Lung (tissue), 11 donors: ENCODE measurements at regions not wholly inside any gene's neighbourhood (a gene's known extent, or its start where the extent isn't known, plus 50 kb on each side); places are given as distances from the start of the nearest gene placed in this dataset.

ENCODE experiments used
- ATAC-seq: fragments of 200-7000 bp; cut with Tn5 transposase; one replicate; pipeline ENCODE4 v1.9.1; 2020; ENCODE audit warnings: moderate number of reproducible peaks; ENCODE audit not compliant: insufficient read depth, low FRiP score
- DNase-seq, 3 donors: peaks; one replicate each; pipeline ENCODE4 v3.0.0-alpha.2; 2013 to 2017
- H3K27ac ChIP-seq, 2 donors: one replicate each; pipeline ENCODE4 v1.5.1; 2013; ENCODE audit warnings: mild to moderate bottlenecking in 2 of 2, moderate library complexity in 2 of 2, control low read depth in 1 of 2, inconsistent platforms in 1 of 2, low read depth in 1 of 2, low read length in 1 of 2
- H3K27me3 ChIP-seq, 3 donors: one replicate each; pipeline ENCODE4 v1.5.1; 2013; ENCODE audit warnings: low read length in 2 of 3; ENCODE audit not compliant: control insufficient read depth in 3 of 3, insufficient read depth in 3 of 3
- H3K36me3 ChIP-seq, 4 donors: one replicate each; pipeline ENCODE4 v1.5.1; 2013; ENCODE audit warnings: low read length in 4 of 4, mild to moderate bottlenecking in 1 of 4, moderate library complexity in 1 of 4; ENCODE audit not compliant: control insufficient read depth in 4 of 4, insufficient read depth in 4 of 4
- H3K4me1 ChIP-seq, 5 donors: one replicate each; pipeline ENCODE4 v1.5.1; 2013; ENCODE audit warnings: low read length in 5 of 5, mild to moderate bottlenecking in 2 of 5, moderate library complexity in 1 of 5; ENCODE audit not compliant: control insufficient read depth in 5 of 5, insufficient read depth in 5 of 5
- H3K4me3 ChIP-seq: one replicate; pipeline ENCODE4 v1.5.1; 2013; ENCODE audit warnings: mild to moderate bottlenecking, control low read depth, moderate library complexity
- H3K9ac ChIP-seq, 2 donors: one replicate each; pipeline ENCODE4 v1.5.1; 2013; ENCODE audit warnings: low read length in 2 of 2, control low read depth in 1 of 2; ENCODE audit not compliant: insufficient read depth in 1 of 2
- H3K9me3 ChIP-seq, 4 donors: one replicate each; pipeline ENCODE4 v1.5.1; 2013; ENCODE audit warnings: low read length in 3 of 4, mild to moderate bottlenecking in 1 of 4, moderate library complexity in 1 of 4; ENCODE audit not compliant: control insufficient read depth in 4 of 4, insufficient read depth in 3 of 4
- CTCF ChIP-seq: IDR thresholded peaks from 2 replicates; pipeline ENCODE4 v1.5.1; 2012; ENCODE audit warnings: mild to moderate bottlenecking; ENCODE audit errors: control extremely low read depth, extremely low read depth
- WGBS, 2 donors: extraction: QIAGEN DNeasy Blood & Tissue Kit; methylation state at CpG; one replicate each; pipeline ENCODE4 v1.1.7; 2013; 5-methylcytosine and 5-hydroxymethylcytosine counted together
- donor health status: control.
- donor health status: control.
- donor health status: Bipolar disorder and iron deficiency.
- donor health status: healthy.
- donor health status: DM: yes; HTN: yes; CAD: no.

DNA sequence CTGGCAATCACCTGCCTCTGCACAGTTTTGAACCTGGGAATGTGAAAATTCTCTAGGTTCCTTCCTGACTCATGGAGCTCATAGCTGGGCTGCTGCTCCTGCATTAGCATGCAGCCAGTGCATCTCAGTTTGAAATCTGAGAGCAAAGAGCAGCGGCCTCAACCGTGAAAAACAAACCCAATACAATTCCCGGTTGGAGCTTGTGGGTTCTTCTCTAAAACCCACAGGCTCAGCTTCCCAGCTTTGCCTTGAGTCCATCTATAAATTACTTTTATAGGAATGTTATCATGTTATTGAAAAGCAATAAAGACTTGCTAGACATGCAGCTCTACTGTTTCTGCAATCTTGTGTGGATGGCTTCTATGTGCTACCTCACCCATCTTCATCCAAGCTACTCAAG lies 191.7 kb downstream of the CXCL12 start:
- WGBS, 2 donors, result 82 to 83% methylated on average over 3 of the region's 3 CpGs
- ATAC-seq, result no peak
- no peaks in the 10 kb centered on the region for H3K36me3 ChIP-seq
- H3K4me1 ChIP-seq, result peaks cover 0 to 4% (median 0%) of the 10 kb centered on the region in 5 donors
- H3K27me3 ChIP-seq, result no peaks in the 10 kb centered on the region
- H3K27ac ChIP-seq, result no peak overlapping the region
- H3K9me3 ChIP-seq, result peaks cover 0 to 1% (median 0%) of the 10 kb centered on the region in 4 donors
- H3K4me3 ChIP-seq, result no peak overlapping the region
- TF ChIP-seq CTCF, result no peak
- no peak overlapping the region for H3K9ac ChIP-seq
- DNase-seq, result no peak

- Histone ChIP-seq H3K4me3 (no peak overlapping the region), H3K27ac (no peak overlapping the region), H3K27me3 (no peaks in the 10 kb centered on the region), H3K9me3 (peaks cover 0 to 1% (median 0%) of the 10 kb centered on the region in 4 donors), H3K4me1 (peaks cover 0 to 4% (median 0%) of the 10 kb centered on the region in 5 donors), H3K9ac (no peak overlapping the region), H3K36me3 (no peaks in the 10 kb centered on the region)
- DNase-seq (no peak), ATAC-seq (no peak)
- 94 to 98% methylated on average over 6 of the region's 6 CpGs for whole genome bisulfite sequencing, 2 donors
- no peak for TF ChIP-seq CTCF
Measured at GRCh38 chr10:44192435-44192834, 192.5 kb downstream of the CXCL12 start.

DNA sequence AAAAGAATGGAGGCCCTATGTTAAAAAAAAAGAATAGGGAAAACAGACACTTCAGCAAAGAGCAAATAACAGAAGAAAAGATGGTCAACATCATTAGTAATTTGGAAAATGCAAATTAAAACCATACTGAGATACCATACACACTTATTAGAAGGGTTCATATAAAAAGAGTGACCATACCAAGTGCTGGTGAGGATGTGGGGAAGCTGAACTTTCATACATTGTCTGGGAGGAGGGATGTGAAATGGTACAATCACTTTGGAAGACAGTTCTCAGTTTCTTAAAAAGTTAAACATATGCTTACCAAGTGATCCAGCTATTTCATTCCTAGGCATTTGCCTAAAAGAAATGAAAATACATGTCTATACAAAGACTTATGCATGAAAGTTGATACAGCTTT lies 194.4 kb downstream of the CXCL12 start:
- no peak for DNase-seq
- no peaks in the 10 kb centered on the region for H3K36me3 ChIP-seq
- no peak for TF ChIP-seq CTCF
- H3K27ac ChIP-seq, result no peak overlapping the region
- H3K4me1 ChIP-seq, result peaks cover 0 to 11% (median 4%) of the 10 kb centered on the region in 5 donors
- no peak overlapping the region for H3K9ac ChIP-seq
- H3K27me3 ChIP-seq, result no peaks in the 10 kb centered on the region
- no peak for ATAC-seq
- H3K4me3 ChIP-seq, result no peak overlapping the region
- peaks cover 0 to 3% (median 0%) of the 10 kb centered on the region in 4 donors for H3K9me3 ChIP-seq

GRCh38 chr10:44186821-44187220 lies 198.1 kb downstream of the CXCL12 start:
- H3K27me3 ChIP-seq, result no peaks in the 10 kb centered on the region
- H3K9me3 ChIP-seq, result peaks cover 0 to 3% (median 0%) of the 10 kb centered on the region in 4 donors
- H3K4me3 ChIP-seq, result no peak overlapping the region
- no peak for TF ChIP-seq CTCF
- H3K9ac ChIP-seq, result no peak overlapping the region
- no peaks in the 10 kb centered on the region for H3K36me3 ChIP-seq
- ATAC-seq, result no peak
- no peak for DNase-seq
- H3K4me1 ChIP-seq, result peaks cover 0 to 27% (median 0%) of the 10 kb centered on the region in 5 donors
- 78 to 80% methylated on average over 1 of the region's 1 CpG for WGBS, 2 donors
- H3K27ac ChIP-seq, result no peak overlapping the region
